WI38 (cell line): ENCODE measurements at regions not wholly inside any gene's neighbourhood (a gene's known extent, or its start where the extent isn't known, plus 50 kb on each side); places are given as distances from the start of the nearest gene placed in this dataset.

Experiments
- H3K4me3 ChIP-seq: 2 replicates; pipeline ENCODE4 v1.5.1; 2011; ENCODE audit warnings: low read depth, mild to moderate bottlenecking, control low read depth, low read length
- TF ChIP-seq, protein P1 (sequence below): IDR thresholded peaks from 2 replicates; pipeline ENCODE4 v1.5.1; 2012; ENCODE audit warnings: low read depth, mild to moderate bottlenecking, control low read depth, low read length

DNA sequence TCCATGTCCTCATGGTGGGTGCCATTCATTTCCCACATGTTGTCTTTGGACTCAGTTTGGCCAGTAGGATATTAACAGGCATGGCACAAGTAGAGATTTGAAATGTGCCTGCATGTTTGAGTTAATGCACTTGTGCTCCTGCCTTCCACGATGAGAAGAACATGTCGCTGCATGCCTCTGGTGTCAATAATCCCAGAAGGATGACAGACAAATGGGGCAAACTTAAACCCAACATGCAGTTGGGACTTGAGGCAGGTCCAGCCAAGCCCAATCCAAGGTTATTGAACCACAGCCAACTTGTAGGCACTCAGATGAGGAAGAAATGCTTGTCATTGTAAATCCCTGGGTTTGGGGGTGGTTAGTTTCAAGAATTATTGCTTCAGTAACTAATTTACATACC, 174.6 kb downstream of the TRIM33 start:
- TF ChIP-seq, protein P1, sequence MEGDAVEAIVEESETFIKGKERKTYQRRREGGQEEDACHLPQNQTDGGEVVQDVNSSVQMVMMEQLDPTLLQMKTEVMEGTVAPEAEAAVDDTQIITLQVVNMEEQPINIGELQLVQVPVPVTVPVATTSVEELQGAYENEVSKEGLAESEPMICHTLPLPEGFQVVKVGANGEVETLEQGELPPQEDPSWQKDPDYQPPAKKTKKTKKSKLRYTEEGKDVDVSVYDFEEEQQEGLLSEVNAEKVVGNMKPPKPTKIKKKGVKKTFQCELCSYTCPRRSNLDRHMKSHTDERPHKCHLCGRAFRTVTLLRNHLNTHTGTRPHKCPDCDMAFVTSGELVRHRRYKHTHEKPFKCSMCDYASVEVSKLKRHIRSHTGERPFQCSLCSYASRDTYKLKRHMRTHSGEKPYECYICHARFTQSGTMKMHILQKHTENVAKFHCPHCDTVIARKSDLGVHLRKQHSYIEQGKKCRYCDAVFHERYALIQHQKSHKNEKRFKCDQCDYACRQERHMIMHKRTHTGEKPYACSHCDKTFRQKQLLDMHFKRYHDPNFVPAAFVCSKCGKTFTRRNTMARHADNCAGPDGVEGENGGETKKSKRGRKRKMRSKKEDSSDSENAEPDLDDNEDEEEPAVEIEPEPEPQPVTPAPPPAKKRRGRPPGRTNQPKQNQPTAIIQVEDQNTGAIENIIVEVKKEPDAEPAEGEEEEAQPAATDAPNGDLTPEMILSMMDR, result no peak
- H3K4me3 ChIP-seq, result no peak overlapping the region

DNA sequence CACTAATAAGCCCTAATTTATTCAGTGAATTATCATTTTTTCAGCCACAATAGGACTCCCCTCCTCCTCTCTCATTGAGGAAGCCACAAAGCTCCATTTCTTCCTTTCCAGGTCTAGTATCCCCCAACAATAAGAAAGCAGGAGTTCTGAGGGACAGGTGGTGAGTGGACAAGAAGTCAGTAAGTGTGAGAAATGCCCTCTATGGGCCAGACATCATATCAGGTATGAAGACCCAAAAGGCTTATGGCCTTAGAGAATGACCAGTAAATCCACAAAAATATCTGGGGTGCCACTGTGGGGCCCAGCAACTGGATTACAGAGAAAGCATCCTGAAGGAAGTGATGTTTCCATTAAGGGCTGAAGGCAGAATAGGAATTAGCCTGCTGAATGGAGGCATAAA, 175.7 kb downstream of the TRIM33 start:
- H3K4me3 ChIP-seq, result no peak overlapping the region
- TF ChIP-seq, protein P1, result no peak

DNA sequence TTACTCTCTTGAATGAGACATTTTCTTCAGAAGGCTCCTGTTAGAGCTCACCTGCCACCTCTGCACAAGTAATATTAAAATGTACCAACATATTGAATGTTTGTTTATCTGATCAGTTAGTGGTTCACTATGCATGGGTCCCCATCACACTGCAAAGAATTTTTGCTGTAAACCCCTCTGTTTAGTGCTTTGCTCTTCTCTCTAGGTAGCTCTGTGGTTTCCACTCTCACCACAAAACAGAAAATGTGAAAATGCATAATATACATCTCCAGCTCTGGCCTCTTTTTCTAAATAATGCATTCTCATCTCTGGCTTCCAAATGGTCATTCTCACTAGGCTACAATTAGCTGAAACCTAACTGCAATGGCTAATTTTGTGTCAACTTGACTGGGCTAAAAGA, 176.7 kb downstream of the TRIM33 start:
- TF ChIP-seq, protein P1, result no peak
- no peak overlapping the region for H3K4me3 ChIP-seq

DNA sequence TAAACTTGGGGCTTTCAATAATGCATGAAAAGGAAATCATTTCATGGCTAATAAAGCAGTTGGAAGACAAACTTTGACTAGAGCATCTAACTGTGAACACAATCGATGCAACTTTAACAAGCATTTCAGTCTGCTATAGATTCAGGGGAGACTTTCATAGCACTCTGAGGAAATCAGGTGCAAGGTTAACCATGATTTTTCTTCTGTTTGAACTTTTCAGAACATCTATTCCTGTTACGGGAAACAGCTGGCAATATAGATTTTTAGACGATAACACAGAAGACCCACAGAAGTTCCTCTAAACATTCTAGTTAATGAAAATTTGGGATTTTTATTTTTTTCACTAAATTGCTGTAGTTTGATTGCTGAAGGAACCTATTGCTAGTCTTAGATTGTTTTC, 177.3 kb downstream of the TRIM33 start:
- H3K4me3 ChIP-seq, result no peak overlapping the region
- TF ChIP-seq, protein P1, result no peak

DNA sequence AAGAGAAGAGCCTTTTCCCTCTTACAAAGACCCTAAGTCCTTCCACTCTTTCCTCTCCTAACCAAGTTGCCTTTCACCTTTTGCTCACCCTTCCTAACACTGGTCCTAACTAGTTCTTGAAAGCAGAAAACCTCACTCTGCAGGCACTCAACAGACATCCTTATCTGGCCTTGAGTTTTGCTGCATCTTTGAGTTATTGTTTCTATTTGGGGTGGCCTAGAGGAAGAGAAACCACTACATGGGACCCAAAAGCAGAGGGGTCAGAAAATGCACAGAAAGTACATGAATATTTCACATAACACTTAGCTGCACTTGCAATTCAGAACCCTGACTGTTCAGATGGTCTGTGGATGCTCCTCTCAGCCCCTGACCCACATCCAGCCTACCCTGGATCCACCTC, 178.3 kb upstream of the SYT6 start:
- H3K4me3 ChIP-seq, result no peak overlapping the region
- TF ChIP-seq, protein P1, result no peak

DNA sequence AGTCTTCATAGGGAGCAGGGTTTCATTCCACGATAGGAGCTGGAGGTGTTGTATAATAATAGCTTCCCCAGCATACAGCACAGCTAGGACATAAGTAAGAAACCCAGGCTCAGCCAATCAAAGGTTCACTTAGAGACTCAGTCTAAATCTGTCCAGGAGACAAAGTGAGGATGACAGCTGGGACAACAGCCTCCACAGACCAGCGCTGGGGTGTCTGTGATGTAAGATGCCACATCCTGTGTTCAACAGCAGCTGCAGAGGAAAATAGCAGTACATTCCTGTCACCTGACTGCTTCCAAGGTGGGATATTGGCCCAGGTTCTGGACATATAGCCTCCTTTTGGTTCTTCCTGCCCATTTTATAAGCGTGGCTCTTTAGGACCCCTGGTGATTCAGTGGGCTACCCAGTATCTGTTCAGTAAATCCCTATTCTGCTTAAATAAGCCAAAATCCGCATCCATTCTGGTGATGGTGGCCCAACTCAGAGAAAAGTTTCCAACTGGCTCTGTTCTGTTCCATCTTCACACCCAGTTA, 176.8 kb upstream of the SYT6 start:
- no peak overlapping the region for H3K4me3 ChIP-seq
- TF ChIP-seq, protein P1, result no peak

DNA sequence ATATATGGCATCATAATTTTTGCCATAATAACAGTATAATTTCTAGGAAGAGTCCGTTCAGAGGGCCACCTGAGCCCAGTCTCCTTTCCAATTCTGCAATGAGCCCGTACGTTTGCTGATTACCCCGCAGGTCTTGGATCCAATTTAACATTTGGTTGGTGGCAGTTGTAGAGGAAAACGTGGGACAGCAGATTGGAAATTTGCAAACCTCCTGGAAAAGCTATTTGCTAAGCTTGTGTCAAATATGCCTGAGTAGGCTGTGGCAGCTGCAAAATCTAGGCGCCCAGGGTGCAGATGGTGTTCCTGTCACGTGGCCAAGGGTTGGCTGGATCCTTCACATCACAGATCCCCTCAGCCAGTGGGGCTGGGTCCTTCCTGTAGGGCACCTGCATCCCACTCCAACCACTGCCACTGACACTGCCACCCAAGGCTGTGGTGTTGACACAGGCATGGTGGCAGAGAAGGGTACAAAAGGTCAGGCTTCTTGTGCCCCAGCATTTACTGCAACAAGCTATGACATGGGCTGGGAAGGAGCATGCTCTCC, 174.8 kb upstream of the SYT6 start:
- TF ChIP-seq, protein P1, result no peak

More for the DNA sequence above, 174.8 kb upstream of the SYT6 start:
- no peak overlapping the region for H3K4me3 ChIP-seq
